A204.1 (cell line): ENCODE measurements at regions not wholly inside any gene's neighbourhood (a gene's known extent, or its start where the extent isn't known, plus 50 kb on each side); places are given as distances from the start of the nearest gene placed in this dataset.
"Not testable (repeated sequence)": the region's sequence is repeated elsewhere in the genome, so short reads cannot be mapped to it uniquely, and the experiment has no call there.

Experiments
- FAIRE-seq: peaks from 2 replicates; lab custom pipeline; 2012; peaks lifted over from hg19 to GRCh38; lab: Jason Lieb, UNC

- FAIRE-seq = no peak
Observed at GRCh38 chr7:29649876-29650275, 86.2 kb downstream of the PRR15 start.

DNA sequence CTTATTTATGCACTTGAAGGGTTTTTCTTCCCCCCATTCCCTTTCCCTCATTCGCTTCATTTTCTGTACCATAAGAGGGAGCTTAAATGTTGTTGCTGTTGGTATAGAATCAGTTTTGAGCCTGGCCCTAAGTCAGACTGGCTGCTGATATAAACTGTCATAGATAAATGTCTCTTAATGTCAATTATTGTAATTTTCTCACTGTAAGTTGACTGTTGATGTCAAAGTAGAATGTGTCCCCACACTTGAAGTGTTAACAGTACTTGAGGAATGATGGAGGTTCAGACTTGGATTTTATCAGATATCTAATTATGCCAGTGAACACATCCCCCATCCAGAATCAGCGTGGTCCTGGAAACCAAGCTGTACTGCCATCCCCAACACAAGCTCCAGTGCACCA, 87.8 kb downstream of the PRR15 start:
- FAIRE-seq = no peak

DNA sequence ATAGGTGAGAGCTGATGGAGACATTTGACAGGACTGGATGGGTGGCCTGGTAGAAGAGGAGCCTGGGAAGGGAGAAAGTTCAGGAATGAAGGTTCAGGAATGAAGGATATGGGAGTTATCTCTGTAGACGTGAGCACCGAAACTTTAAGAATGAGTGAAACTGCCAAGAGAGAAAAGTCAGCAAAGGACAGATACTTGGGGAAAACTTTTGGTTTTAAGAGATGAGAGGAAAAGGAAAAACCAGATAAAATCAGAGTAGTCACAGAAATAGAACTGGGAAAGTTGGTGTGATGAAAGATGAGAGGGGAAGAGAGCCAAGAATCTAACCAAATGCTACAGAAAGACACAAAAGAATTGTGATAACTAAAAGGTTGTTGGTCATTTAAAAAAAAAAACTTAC, 88.9 kb downstream of the PRR15 start:
- FAIRE-seq = no peak

GRCh38 chr7:29654340-29654739, 90.7 kb downstream of the PRR15 start:
- not testable (repeated sequence) for FAIRE-seq

DNA sequence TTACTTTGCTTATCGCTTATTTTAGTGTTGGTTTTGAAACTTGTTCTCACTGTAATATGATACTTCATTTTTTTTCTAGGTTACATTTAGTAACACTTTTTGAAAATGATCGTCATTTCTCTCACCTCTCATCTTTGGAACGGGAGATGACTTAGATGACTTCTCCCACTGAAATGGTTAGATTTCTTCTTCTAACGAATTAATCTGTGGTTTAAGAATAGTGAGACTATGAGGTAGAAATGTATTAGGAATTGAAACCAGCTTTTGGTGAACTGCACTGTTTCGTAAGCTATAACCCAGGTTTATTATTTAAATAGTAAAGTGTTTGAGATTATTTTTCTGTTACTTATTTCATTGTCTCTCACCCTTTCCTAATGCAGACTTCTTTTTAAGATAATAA, 93.7 kb downstream of the PRR15 start:
- no peak for FAIRE-seq

GRCh38 chr7:29657856-29658255, 94.2 kb downstream of the PRR15 start:
- FAIRE-seq = no peak

DNA sequence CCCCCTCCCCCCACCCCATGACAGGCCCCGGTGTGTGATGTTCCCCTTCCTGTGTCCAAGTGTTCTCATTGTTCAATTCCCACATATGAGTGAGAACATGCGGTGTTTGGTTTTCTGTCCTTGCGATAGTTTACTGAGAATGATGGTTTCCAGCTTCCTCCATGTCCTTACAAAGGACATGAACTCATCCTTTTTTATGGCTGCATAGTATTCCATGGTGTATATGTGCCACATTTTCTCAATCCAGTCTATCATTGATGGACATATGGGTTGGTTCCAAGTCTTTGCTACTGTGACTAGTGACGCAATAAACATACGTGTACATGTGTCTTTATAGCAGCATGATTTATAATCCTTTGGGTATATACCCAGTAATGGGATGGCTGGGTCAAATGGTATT, 95.6 kb downstream of the PRR15 start:
- not testable (repeated sequence) for FAIRE-seq

- FAIRE-seq = not testable (repeated sequence)
Observed at GRCh38 chr7:29662899-29663298, 99.3 kb downstream of the PRR15 start.

- not testable (repeated sequence) for FAIRE-seq
Observed at GRCh38 chr7:29664999-29665398, 101.4 kb downstream of the PRR15 start.

- FAIRE-seq = not testable (repeated sequence)
Observed at GRCh38 chr7:29667096-29667669, 103.5 kb downstream of the PRR15 start.

DNA sequence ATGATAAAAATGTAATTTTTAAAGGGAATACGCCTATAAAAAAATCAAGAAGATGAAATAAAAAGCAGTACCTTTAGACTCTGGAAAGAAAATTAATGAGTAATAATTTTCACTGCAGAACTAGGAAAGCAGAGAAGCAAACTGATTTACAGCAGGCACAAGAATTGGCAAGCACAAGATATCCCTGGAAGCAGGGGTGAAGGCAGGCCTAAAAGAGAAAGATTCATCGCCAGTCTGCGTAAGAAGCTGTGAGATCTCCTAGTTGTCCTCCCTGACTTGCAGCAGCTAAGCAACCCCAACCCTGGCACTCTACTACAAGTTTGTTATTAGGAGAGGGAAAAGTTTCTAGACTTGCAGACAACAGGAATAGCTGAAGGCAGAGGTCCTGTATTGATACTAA, 107.7 kb downstream of the PRR15 start:
- FAIRE-seq = not testable (repeated sequence)

DNA sequence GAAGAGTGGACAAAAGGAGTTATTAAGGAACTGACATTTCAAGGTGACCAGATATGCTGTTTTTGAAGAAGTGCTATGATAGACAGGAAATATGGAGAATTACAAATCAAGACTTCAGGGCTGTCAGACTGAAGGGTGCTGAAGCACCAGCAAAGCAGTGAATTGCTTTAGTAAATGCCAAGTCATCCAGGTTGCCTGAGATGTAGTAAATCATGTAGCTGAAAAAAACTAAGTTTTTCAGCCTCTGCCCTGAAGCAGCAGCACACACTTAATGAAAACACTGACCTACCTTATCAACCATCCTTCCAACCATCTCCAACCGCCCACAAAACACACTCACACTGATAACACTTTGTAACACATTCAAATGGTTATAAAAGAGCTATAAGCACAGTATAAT, 110.0 kb downstream of the PRR15 start:
- not testable (repeated sequence) for FAIRE-seq

GRCh38 chr7:29674626-29675025, 111.0 kb downstream of the PRR15 start:
- not testable (repeated sequence) for FAIRE-seq

GRCh38 chr7:29677254-29677653, 113.6 kb downstream of the PRR15 start:
- FAIRE-seq = not testable (repeated sequence)

- not testable (repeated sequence) for FAIRE-seq
Observed at GRCh38 chr7:29679963-29680362, 116.3 kb downstream of the PRR15 start.

GRCh38 chr7:29680601-29681000, 117.0 kb downstream of the PRR15 start:
- FAIRE-seq = not testable (repeated sequence)

GRCh38 chr7:29684151-29684786, 120.6 kb downstream of the PRR15 start:
- FAIRE-seq = not testable (repeated sequence)

DNA sequence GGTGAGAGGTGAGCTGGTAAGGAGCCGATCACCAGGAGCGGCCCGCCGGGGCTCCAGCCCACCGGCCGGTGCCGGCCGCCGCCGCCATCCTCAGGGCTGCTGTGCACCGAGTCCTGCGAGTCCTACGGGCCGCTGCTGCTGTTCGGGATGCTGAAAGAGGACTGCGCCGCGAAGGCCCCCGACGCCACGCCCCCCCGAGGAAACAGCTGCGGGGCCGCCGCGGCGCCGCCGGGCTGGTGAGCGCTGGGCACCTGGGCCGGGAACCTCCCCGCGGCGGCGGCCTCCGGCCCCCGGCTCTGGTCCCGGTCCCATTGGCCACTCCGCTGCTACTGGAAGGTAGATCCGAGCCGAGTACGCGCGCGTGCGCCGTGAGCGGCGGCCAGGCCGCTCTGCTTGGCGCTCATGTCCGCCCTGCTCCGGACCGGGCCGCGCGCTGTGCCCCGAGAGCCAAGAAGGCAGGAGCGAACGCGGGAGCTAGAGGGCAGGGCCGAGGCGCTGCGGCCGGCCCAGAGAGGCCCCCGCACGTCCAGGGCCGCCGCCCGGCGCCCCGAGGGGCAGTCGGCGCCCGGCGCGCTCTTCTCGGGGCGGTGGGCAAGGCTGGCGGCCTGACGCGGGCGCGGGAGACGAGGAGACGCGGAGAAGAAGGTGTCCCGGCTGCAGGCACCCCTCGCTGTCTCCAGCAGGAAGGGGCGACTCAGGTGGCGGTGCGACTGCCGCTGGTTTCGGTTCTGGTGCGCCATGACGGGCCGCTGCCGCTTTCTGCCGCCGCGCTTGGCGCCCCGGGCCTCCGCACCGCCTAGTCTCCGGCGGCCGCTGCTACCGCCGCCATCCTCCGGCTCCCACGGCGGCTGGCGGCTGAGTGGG, 121.3 kb upstream of the WIPF3 start:
- FAIRE-seq = no peak

GRCh38 chr7:29685651-29686271, 120.5 kb upstream of the WIPF3 start:
- not testable (repeated sequence) for FAIRE-seq

DNA sequence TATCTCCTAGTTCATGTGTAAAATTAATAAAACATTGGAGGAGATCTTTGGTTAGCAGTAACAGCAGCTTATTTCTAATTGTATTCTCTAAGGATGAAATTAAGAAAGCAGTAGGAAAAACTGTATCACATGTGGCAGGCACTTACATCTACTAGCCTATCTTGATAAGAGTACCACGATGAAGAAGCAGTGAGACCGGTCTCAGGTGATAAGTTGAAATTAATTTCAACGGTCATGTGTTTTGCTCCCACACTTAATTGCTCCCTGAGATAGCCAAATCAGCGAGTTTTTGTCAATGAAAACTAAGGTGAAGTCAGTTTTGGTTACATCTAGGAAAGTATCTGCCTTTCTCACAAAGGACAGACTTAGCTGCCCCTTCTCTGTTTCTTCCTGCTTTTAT, 115.8 kb upstream of the WIPF3 start:
- FAIRE-seq = not testable (repeated sequence)

- FAIRE-seq = not testable (repeated sequence)
Observed at GRCh38 chr7:29696402-29696801, 109.9 kb upstream of the WIPF3 start.

GRCh38 chr7:29699723-29700122, 106.6 kb upstream of the WIPF3 start:
- FAIRE-seq = not testable (repeated sequence)

DNA sequence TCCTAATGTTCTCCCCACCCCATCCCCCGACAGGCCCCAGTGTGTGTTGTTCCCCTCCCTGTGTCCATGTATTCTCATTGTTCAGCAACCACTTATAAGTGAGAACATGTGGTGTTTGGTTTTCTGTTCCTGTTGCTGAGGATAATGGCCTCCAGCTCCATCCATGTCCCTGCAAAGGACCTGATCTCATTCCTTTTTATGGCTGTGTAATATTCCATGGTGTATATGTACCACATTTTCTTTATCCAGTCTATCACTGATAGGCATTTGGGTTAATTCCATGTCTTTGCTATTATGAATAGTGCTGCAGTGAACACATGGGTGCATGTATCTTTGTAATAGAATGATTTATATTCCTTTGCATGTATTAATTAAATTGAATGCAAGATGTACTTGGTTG, 104.8 kb upstream of the WIPF3 start:
- FAIRE-seq = not testable (repeated sequence)
